ENCODE measurements at regions not wholly inside any gene's neighbourhood (a gene's known extent, or its start where the extent isn't known, plus 50 kb on each side); places are given as distances from the start of the nearest gene placed in this dataset.
"Not testable (repeated sequence)": the region's sequence is repeated elsewhere in the genome, so short reads cannot be mapped to it uniquely, and the experiment has no call there.

DNA sequence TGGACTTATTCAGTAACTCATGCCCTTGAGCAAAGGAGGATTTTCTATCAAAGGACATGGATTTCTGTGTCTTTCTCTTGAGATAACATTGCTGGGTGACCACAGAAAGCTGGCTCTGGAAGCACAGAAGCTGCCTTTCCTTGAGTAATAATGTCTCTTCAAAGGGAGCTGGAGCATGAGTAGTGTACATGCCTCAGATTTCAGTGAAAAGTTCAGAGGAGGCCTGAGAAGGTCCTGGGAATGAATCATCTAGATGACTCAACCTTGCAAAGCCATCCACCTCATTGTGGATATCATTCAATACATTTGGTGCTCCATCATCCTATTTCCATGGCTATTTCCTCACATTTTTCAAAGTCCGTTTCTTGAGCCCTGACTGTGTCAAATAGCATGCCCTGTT, 77.6 kb upstream of the OR4M2 start:
- not testable (repeated sequence) for ATAC-seq, H3K36me3 Mint-ChIP-seq, H3K4me3 Mint-ChIP-seq, H3K4me1 Mint-ChIP-seq, H3K27me3 Mint-ChIP-seq, H3K9me3 Mint-ChIP-seq, H3K27ac Mint-ChIP-seq

DNA sequence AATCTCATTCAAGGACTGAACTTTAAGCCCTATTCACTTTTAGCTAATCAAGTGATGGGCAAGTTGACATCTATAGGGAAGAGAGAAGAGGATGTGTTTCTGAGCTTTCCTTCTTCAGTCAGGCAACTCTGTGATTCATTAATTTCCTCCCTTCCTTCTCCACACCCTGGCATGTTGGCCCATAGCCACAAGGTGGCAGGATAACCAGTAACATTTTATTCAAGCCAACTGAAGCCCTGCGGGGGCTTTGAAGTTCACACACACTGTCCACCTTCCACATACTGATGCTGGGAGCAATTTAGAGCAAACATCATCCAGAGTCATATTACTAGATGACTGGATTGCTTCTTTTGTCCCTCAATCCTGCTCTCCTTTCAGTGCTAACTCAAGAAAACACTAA, 91.2 kb upstream of the OR4M2 start:
- not testable (repeated sequence) for H3K27ac Mint-ChIP-seq, H3K9me3 Mint-ChIP-seq, H3K27me3 Mint-ChIP-seq, ATAC-seq, H3K4me1 Mint-ChIP-seq, H3K4me3 Mint-ChIP-seq, H3K36me3 Mint-ChIP-seq

DNA sequence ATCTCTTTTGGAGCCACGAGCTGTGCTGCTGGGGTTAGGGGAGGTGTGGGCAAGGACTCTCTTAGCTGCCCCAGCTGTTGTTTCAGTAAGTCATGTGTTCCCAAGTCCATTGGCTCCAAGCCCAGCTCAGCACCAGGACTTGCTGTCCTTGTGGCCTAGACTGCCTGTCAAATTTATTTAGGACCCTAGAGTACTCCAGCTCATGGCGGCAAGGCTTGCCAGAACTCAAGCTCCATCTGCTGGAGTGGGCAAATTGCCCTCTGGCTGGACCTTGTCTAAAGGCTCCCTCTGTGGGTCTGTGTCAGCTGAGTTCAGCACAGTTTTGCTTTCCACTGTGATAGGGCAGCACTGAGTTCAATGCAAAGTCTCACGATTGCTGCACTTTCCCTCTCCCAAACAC, 96.5 kb upstream of the OR4M2 start:
- H3K4me1 Mint-ChIP-seq, H3K4me3 Mint-ChIP-seq: not testable (repeated sequence)
- ATAC-seq: peak; percentile 54

DNA sequence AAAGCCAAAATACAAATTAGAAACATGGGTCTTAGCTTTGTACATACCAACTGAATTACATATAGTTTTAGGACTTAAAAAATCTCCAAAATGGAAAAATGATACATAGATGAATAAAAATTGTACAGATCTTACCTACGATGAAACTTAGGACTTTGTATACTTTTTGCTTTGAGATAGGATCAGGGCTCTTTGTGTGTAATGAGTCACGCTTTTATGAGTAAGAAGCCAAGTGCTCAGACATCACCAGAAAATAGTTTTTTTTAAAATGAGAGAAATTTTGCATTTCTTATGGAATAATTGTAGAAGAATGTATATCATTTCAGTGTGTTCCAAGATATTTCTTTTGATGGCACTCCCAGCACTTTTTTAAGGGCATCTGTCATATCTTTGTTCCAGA, 100.4 kb upstream of the OR4M2 start:
- not testable (repeated sequence) for H3K36me3 Mint-ChIP-seq, ATAC-seq, H3K9me3 Mint-ChIP-seq, H3K4me3 Mint-ChIP-seq, H3K27me3 Mint-ChIP-seq, H3K27ac Mint-ChIP-seq, H3K4me1 Mint-ChIP-seq

More for the DNA sequence above, 96.5 kb upstream of the OR4M2 start:
- not testable (repeated sequence) for H3K27me3 Mint-ChIP-seq, H3K36me3 Mint-ChIP-seq, H3K9me3 Mint-ChIP-seq, H3K27ac Mint-ChIP-seq

DNA sequence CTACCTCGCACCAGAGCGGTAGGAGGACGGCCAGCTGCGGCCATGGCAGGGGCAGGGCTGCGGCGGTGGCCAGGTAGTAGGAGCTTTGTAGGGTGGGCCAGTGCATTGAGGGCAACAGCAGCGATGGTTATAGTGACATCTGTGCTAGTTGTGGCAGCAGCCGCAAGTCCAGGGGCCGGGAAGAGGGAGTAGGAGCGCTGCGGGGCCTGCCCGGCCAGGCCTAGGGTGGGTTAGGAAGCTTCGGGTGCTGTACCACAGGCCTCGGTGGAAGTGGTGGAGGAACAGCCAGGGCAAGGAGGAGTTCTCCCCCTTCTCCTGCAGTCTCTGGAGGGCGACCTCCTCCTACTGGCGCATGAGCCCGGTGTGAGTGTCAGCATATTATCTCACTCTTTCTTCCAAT, 76.2 kb upstream of the POTEB start:
- H3K27me3 Mint-ChIP-seq, H3K4me1 Mint-ChIP-seq, H3K4me3 Mint-ChIP-seq, H3K36me3 Mint-ChIP-seq, H3K9me3 Mint-ChIP-seq, H3K27ac Mint-ChIP-seq: not testable (repeated sequence)
- ATAC-seq: peak; percentile 20

DNA sequence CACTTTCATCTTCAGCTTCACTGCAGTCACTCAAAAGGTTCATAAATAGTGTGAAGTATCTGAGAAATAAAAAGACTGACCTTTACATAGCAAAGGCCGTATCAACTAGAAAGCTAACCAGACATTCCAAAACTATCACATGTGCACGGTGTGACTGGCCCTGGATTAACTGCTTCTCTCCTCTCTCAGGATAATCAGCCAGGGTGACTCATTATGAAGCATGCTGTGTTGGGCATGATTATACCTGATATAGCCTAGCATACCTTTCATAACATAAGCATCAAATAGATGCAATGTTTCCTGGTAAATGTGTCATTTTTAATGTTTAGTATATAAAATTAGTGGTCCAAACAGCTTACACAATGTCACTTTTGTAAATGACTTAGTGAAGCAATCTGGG, 62.8 kb upstream of the POTEB start:
- not testable (repeated sequence) for H3K4me1 Mint-ChIP-seq, H3K27ac Mint-ChIP-seq, H3K4me3 Mint-ChIP-seq, H3K36me3 Mint-ChIP-seq, H3K9me3 Mint-ChIP-seq, H3K27me3 Mint-ChIP-seq, ATAC-seq
